SU-DHL-6 (cell line): ENCODE measurements at regions not wholly inside any gene's neighbourhood (a gene's known extent, or its start where the extent isn't known, plus 50 kb on each side); places are given as distances from the start of the nearest gene placed in this dataset.

Source experiments
- H2AFZ ChIP-seq: fragments of 200-600 bp; sonication (generic); 2 replicates; pipeline ENCODE4 v1.6.1; 2014; ENCODE audit warnings: low read depth, mild to moderate bottlenecking, moderate library complexity, mixed read lengths, antibody characterized with exemption, low read length; ENCODE audit not compliant: severe bottlenecking
- H3F3A ChIP-seq: fragments of 200-600 bp; shearing (Covaris generic); 2 replicates; pipeline ENCODE4 v1.6.0; 2016; ENCODE audit warnings: antibody characterized with exemption, mild to moderate bottlenecking; ENCODE audit not compliant: insufficient read depth
- H3K27ac ChIP-seq: fragments of 200-600 bp; sonication (generic); 2 replicates; pipeline ENCODE4 v1.5.1; 2016; ENCODE audit warnings: low read depth, mild to moderate bottlenecking, low read length, moderate library complexity, mixed read lengths
- H3K27me3 ChIP-seq: fragments of 200-600 bp; sonication (generic), shearing (Covaris generic); 2 replicates; pipeline ENCODE4 v1.6.0; 2014; ENCODE audit warnings: mild to moderate bottlenecking, low read length
- H3K36me3 ChIP-seq: fragments of 200-600 bp; sonication (generic); 2 replicates; pipeline ENCODE4 v1.6.1; 2014; ENCODE audit warnings: mild to moderate bottlenecking, low read length, mixed read lengths
- H3K4me2 ChIP-seq: fragments of 300-600, 200-600 bp; shearing (Covaris generic), sonication (generic); 2 replicates; pipeline ENCODE4 v1.6.0; 2014; ENCODE audit warnings: low read length, low read depth, mild to moderate bottlenecking; ENCODE audit not compliant: poor library complexity, severe bottlenecking
- H3K4me3 ChIP-seq: fragments of 200-600 bp; sonication (generic); 2 replicates; pipeline ENCODE4 v1.5.1; 2014; ENCODE audit warnings: antibody characterized with exemption, low read length, mild to moderate bottlenecking, mixed read lengths; ENCODE audit not compliant: insufficient read depth, poor library complexity, severe bottlenecking
- H3K79me2 ChIP-seq: fragments of 200-600 bp; sonication (generic); 2 replicates; pipeline ENCODE4 v1.6.1; 2014; ENCODE audit warnings: mild to moderate bottlenecking, low read length, moderate library complexity; ENCODE audit not compliant: insufficient read depth
- H3K9ac ChIP-seq: fragments of 200-600 bp; sonication (generic); 2 replicates; pipeline ENCODE4 v1.7.0; 2014; ENCODE audit warnings: mild to moderate bottlenecking, low read length
- H3K9me2 ChIP-seq: fragments of 200-600 bp; sonication (generic); replicated peaks from 2 replicates; pipeline ENCODE4 v1.6.1; 2014; ENCODE audit warnings: low read length; ENCODE audit not compliant: insufficient read depth
- H3K9me3 ChIP-seq: fragments of 200-600 bp; sonication (generic); 2 replicates; pipeline ENCODE4 v1.6.1; 2014; ENCODE audit warnings: low read length, mixed read lengths; ENCODE audit not compliant: insufficient read depth
- H4K20me1 ChIP-seq: fragments of 200-600 bp; sonication (generic); 2 replicates; pipeline ENCODE4 v1.6.1; 2014; ENCODE audit warnings: low read depth, mild to moderate bottlenecking, antibody characterized with exemption, low read length, moderate library complexity, mixed read lengths
- EZH2phosphoT487 ChIP-seq: fragments of 200-600 bp; sonication (generic), shearing (Covaris generic); conservative IDR thresholded peaks from 2 replicates; pipeline ENCODE4 v1.6.1; 2018; ENCODE audit warnings: mild to moderate bottlenecking, antibody characterized with exemption, low read length, moderate library complexity, mixed read lengths
- TF ChIP-seq, protein P1 (sequence below): fragments of 200-600 bp; sonication (generic); IDR thresholded peaks from one replicate; pipeline ENCODE4 v1.5.1; 2017; ENCODE audit warnings: antibody characterized with exemption, mild to moderate bottlenecking, low read length, moderate library complexity; ENCODE audit not compliant: insufficient read depth, poor library complexity, severe bottlenecking

DNA sequence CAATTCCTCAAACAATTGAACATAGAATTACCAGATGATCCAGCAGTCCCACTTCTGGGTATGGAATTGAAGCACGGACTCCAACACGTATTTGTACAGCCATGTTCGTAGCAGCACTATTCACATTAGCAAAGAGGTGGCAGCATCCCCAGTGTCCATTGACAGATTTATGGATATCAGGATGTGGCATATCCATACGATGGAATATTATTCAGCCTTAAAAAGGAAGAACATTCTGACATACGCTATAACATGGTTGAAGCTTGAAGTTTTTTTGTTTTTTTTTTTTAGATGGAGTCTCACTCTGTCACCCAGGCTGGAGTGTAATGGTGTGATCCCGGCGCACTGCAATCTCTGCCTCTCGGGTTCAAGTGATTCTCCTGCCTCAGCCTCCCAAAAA, 220.6 kb downstream of the ZIC5 start:
- no peak overlapping the region for H2AFZ ChIP-seq
- H3K9me2 ChIP-seq = no peaks in the 10 kb centered on the region
- no peaks in the 10 kb centered on the region for H3K9me3 ChIP-seq
- no peak overlapping the region for H3K4me2 ChIP-seq
- TF ChIP-seq, protein P1, sequence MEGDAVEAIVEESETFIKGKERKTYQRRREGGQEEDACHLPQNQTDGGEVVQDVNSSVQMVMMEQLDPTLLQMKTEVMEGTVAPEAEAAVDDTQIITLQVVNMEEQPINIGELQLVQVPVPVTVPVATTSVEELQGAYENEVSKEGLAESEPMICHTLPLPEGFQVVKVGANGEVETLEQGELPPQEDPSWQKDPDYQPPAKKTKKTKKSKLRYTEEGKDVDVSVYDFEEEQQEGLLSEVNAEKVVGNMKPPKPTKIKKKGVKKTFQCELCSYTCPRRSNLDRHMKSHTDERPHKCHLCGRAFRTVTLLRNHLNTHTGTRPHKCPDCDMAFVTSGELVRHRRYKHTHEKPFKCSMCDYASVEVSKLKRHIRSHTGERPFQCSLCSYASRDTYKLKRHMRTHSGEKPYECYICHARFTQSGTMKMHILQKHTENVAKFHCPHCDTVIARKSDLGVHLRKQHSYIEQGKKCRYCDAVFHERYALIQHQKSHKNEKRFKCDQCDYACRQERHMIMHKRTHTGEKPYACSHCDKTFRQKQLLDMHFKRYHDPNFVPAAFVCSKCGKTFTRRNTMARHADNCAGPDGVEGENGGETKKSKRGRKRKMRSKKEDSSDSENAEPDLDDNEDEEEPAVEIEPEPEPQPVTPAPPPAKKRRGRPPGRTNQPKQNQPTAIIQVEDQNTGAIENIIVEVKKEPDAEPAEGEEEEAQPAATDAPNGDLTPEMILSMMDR = no peak
- no peak for TF ChIP-seq EZH2phosphoT487
- no peaks in the 10 kb centered on the region for H4K20me1 ChIP-seq
- H3K27me3 ChIP-seq = no peaks in the 10 kb centered on the region
- H3K36me3 ChIP-seq = no peaks in the 10 kb centered on the region
- H3K27ac ChIP-seq = no peak overlapping the region
- H3K4me3 ChIP-seq = no peak overlapping the region
- no peaks in the 10 kb centered on the region for H3K79me2 ChIP-seq
- H3K9ac ChIP-seq = no peak overlapping the region
- H3F3A ChIP-seq = no peaks in the 10 kb centered on the region

DNA sequence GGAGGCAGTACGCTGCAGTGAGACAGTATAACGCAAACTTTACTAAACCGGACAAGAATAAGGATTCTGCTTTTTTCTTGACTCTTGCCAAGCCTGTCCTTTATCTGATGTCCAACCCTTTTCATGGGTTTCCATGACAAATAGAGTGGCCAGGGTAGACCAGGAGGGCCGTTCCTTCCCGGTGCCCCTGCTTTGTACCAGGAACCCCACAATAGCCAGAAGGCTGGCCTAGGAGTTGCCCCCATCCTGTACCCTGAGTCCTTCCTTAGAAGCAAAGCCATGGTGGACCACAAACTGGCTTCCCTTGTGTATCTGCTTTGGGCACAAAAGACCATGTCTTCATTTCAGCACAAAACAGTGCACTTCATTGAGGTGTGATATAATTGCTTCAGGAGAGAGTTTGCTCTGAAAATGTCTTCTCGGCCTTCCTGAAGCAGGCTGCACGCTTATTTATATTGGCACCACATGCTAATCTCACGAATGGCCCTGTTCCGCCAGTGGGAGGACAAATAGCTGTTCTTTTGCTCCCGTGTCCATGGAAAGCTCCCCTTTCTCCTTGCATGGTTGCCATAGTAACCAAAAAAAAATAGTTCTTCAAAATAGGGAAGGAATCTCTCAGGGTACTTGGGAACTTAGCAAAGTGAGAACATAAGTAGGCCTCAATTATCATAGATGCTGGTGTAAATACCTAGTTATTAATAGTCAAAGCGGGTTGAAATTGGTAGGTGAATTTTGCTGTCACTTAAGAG, 222.1 kb downstream of the ZIC5 start:
- Histone ChIP-seq H2AFZ (no peak overlapping the region), H3K4me3 (no peak overlapping the region), H4K20me1 (no peaks in the 10 kb centered on the region), H3F3A (no peaks in the 10 kb centered on the region), H3K9ac (no peak overlapping the region), H3K27me3 (no peaks in the 10 kb centered on the region), H3K9me3 (no peaks in the 10 kb centered on the region), H3K79me2 (no peaks in the 10 kb centered on the region), H3K9me2 (no peaks in the 10 kb centered on the region), H3K36me3 (no peaks in the 10 kb centered on the region), H3K27ac (no peak overlapping the region), H3K4me2 (no peak overlapping the region)
- no peak for TF ChIP-seq EZH2phosphoT487
- TF ChIP-seq, protein P1 = no peak

DNA sequence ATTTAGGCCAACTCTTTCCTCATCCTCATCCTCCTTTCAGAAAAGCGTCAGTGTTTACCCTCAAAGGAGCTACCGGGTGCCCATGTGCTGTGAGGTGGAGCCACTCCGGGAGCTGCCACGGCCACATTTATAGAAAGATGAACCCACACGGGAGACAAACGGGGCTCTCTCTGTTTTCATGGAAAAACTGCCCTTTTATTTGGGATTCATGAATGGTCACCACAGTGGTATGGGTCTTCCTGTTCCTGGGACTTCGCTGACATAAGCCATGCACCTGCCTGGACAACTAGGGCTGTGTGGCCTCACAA, 224.2 kb downstream of the ZIC5 start:
- H2AFZ ChIP-seq = no peak overlapping the region
- no peak overlapping the region for H3K4me2 ChIP-seq
- H3F3A ChIP-seq = no peaks in the 10 kb centered on the region
- no peaks in the 10 kb centered on the region for H3K9me2 ChIP-seq
- H3K27ac ChIP-seq = no peak overlapping the region
- no peaks in the 10 kb centered on the region for H3K79me2 ChIP-seq
- no peaks in the 10 kb centered on the region for H3K36me3 ChIP-seq
- H3K27me3 ChIP-seq = no peaks in the 10 kb centered on the region
- no peaks in the 10 kb centered on the region for H3K9me3 ChIP-seq
- TF ChIP-seq, protein P1 = no peak
- TF ChIP-seq EZH2phosphoT487 = no peak
- H4K20me1 ChIP-seq = no peaks in the 10 kb centered on the region
- H3K9ac ChIP-seq = no peak overlapping the region
- no peak overlapping the region for H3K4me3 ChIP-seq
